MCF 10A (cell line): ENCODE measurements at regions not wholly inside any gene's neighbourhood (a gene's known extent, or its start where the extent isn't known, plus 50 kb on each side); places are given as distances from the start of the nearest gene placed in this dataset.

Experiments
- BruUV-seq: library from RNA; stranded (reverse); fragments of 400-500 nt; replicated peaks from 2 replicates; lab custom pipeline; 2021; lab: Mats Ljungman, UMichigan
- CTCF ChIA-PET: fragments of 300-600 bp; sonication (Branson Sonifier 250); formaldehyde crosslinking; extraction: SDS; loops from one replicate; lab custom pipeline; 2021; ENCODE audit warnings: antibody characterized with exemption, inconsistent platforms; lab: Yijun Ruan, JAX
- POLR2A ChIA-PET: fragments of 300-600, 350-650 bp; sonication (Branson Sonifier 250); formaldehyde crosslinking; extraction: SDS; loops from one replicate; lab custom pipeline; 2020; ENCODE audit warnings: antibody characterized with exemption, inconsistent platforms; lab: Yijun Ruan, JAX
- DNase-seq: peaks from one replicate; pipeline ENCODE4 v3.0.0-alpha.2; 2018; ENCODE audit not compliant: unreplicated experiment
- H3K27ac Mint-ChIP-seq: one replicate; pipeline ENCODE4 v1.8.0; 2022; ENCODE audit warnings: mild to moderate bottlenecking, low read depth, mixed read lengths; ENCODE audit not compliant: unreplicated experiment
- H3K27me3 Mint-ChIP-seq: one replicate; pipeline ENCODE4 v1.8.0; 2022; ENCODE audit warnings: mixed read lengths; ENCODE audit not compliant: insufficient read depth, unreplicated experiment
- H3K36me3 Mint-ChIP-seq: one replicate; pipeline ENCODE4 v1.8.0; 2022; ENCODE audit warnings: mild to moderate bottlenecking, moderate library complexity, mixed read lengths; ENCODE audit not compliant: insufficient read depth, unreplicated experiment
- H3K4me1 Mint-ChIP-seq: one replicate; pipeline ENCODE4 v1.8.0; 2022; ENCODE audit warnings: mixed read lengths; ENCODE audit not compliant: insufficient read depth, unreplicated experiment
- H3K4me3 Mint-ChIP-seq: one replicate; pipeline ENCODE4 v1.8.0; 2022; ENCODE audit warnings: mild to moderate bottlenecking, moderate library complexity, mixed read lengths; ENCODE audit not compliant: unreplicated experiment
- H3K9me3 Mint-ChIP-seq: one replicate; pipeline ENCODE4 v1.8.0; 2022; ENCODE audit warnings: mixed read lengths; ENCODE audit not compliant: unreplicated experiment
- intact Hi-C: fragments of 100-400 bp; cut with micrococcal nuclease; formaldehyde crosslinking; loops from 2 replicates; pipeline ENCODE4 v1.14.1; 2022
- TF ChIP-seq, protein P1 (sequence below): fragments of 200-600 bp; IDR thresholded peaks from one replicate; pipeline ENCODE4 v1.8.0; 2022; ENCODE audit warnings: antibody characterized with exemption, mild to moderate bottlenecking; ENCODE audit not compliant: unreplicated experiment

DNA sequence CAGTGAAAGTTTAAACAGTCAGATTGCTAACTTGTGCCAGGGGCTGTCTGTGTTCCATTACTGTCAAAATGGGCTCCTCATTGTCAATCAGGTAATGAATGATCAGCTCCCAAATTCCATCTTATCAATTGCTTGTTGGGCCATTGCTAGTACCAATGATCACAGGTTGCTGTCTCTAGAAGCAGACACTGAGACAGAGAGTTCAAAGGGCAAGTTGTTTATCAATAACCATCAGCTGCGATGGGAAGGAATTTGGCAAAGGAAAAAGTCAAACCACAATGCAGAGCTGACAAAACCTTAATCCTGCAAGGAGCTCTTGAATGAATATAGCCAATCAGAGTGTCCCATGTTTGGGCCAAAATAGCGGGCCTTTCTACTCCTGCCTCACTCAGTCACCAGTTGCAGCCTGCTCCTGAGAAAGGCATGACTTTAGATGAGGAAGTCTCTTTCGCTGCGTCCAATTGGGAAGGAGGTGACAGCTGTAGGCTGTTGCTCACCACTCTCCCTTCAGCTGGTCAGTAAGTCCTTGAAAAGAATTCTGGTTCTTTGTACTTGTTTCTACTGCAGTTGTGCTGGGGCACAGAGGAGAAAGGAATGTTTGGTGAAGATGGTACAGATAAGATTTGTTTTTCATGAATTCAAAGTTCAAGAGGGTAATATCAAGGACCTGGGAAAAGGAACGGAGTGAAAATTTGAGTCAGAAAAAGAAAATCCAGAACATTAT, 179.2 kb upstream of the PDE3A start:
- CTCF ChIA-PET, result interaction anchor here (0.6 kb wide), 1 partner anchor 138 kb away, joined by 3 read pairs; no protein-coding TSS in a partner anchor
- Mint-ChIP-seq H3K9me3 (no peaks in the 10 kb centered on the region), H3K36me3 (no peaks in the 10 kb centered on the region), H3K27ac (no peak overlapping the region), H3K4me1 (no peaks in the 10 kb centered on the region), H3K4me3 (no peak overlapping the region), H3K27me3 (peaks cover 37% of the 10 kb centered on the region)
- intact Hi-C loops, result no loop called here
- no peak for DNase-seq
- no TSS peak for BruUV-seq
- TF ChIP-seq, protein P1, sequence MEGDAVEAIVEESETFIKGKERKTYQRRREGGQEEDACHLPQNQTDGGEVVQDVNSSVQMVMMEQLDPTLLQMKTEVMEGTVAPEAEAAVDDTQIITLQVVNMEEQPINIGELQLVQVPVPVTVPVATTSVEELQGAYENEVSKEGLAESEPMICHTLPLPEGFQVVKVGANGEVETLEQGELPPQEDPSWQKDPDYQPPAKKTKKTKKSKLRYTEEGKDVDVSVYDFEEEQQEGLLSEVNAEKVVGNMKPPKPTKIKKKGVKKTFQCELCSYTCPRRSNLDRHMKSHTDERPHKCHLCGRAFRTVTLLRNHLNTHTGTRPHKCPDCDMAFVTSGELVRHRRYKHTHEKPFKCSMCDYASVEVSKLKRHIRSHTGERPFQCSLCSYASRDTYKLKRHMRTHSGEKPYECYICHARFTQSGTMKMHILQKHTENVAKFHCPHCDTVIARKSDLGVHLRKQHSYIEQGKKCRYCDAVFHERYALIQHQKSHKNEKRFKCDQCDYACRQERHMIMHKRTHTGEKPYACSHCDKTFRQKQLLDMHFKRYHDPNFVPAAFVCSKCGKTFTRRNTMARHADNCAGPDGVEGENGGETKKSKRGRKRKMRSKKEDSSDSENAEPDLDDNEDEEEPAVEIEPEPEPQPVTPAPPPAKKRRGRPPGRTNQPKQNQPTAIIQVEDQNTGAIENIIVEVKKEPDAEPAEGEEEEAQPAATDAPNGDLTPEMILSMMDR, result no peak
- POLR2A ChIA-PET, result no interaction called here

DNA sequence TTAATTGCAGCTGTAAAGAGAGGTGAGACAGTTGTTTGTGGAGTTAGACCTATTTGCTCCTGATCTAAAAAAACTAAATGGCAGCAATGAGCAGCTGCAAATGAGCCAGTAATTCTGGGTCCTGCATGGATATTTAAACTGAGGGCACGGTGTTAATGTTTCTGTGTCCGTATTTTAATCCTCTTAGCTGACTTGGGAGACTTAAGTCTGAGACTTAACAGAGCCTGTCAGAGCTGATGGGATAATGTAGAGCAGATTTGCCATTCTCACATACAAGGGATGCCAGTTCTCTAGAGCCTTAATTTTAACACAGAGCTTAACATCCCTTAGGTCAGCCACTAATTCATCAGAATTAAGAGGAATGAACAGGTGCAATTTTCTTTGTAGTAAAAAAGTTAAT, 178.6 kb upstream of the PDE3A start:
- Mint-ChIP-seq H3K9me3 (no peaks in the 10 kb centered on the region), H3K4me3 (no peak overlapping the region), H3K36me3 (no peaks in the 10 kb centered on the region), H3K4me1 (no peaks in the 10 kb centered on the region), H3K27ac (no peak overlapping the region), H3K27me3 (peaks cover 39% of the 10 kb centered on the region)
- BruUV-seq, result no TSS peak
- TF ChIP-seq, protein P1, result no peak
- intact Hi-C loops, result no loop called here
- ChIA-PET POLR2A (no interaction called here), CTCF (interaction anchor here (0.6 kb wide), 1 partner anchor 139 kb away, joined by 3 read pairs; no protein-coding TSS in a partner anchor)
- DNase-seq, result no peak

DNA sequence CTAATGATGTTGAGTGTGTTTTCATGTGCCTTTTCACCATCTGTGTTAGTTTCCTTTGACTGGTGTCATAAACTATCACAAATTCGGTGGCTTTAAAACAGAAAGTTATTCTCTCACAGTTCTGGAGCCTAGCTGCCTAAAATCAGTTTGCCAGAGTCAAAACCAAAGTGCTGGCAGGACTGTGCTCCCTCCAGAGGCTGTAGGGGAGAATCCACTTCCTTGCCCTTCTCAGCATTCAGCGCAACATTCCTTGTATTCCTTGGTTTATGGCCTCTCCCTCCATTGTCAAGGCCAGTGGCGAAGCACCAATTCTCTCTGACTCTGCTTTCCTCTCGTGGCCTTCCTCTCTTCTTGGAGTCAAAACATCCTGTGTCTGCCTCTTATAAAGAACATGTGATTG, 174.2 kb upstream of the PDE3A start:
- TF ChIP-seq, protein P1, result no peak
- no peaks in the 10 kb centered on the region for H3K4me1 Mint-ChIP-seq
- no peaks in the 10 kb centered on the region for H3K9me3 Mint-ChIP-seq
- H3K27ac Mint-ChIP-seq, result no peak overlapping the region
- intact Hi-C loops, result no loop called here
- no peak overlapping the region for H3K4me3 Mint-ChIP-seq
- ChIA-PET POLR2A (no interaction called here), CTCF (interaction anchor here (0.7 kb wide), 1 partner anchor 269 kb away, joined by 3 read pairs; no protein-coding TSS in a partner anchor)
- peaks cover 30% of the 10 kb centered on the region for H3K27me3 Mint-ChIP-seq
- no TSS peak for BruUV-seq
- no peaks in the 10 kb centered on the region for H3K36me3 Mint-ChIP-seq
- DNase-seq, result peak; percentile 18

DNA sequence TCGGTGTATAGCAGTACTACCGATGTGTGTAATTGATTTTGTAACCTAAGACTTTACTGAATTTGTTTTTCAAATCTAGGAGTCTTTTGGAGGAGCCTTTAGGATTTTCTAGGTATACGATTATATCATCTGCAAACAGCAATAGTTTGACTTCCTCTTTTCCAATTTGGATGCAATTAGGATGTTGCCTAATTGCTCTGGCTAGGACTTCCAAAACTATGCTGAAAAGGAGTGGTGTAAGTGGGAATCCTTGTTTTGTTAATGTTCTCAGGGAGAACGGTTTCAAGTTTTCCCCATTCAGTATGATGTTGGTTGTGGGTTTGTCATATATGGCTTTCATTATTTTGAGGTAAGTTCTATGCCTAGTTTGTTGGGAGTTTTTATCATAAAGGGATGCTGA, 171.6 kb upstream of the PDE3A start:
- intact Hi-C loops, result no loop called here
- ChIA-PET CTCF (interaction anchor here (0.6 kb wide), 1 partner anchor 60 kb away, joined by 3 read pairs; no protein-coding TSS in a partner anchor), POLR2A (no interaction called here)
- Mint-ChIP-seq H3K36me3 (no peaks in the 10 kb centered on the region), H3K9me3 (no peaks in the 10 kb centered on the region), H3K4me1 (no peaks in the 10 kb centered on the region), H3K27ac (no peak overlapping the region), H3K27me3 (peaks cover 43% of the 10 kb centered on the region), H3K4me3 (no peak overlapping the region)
- DNase-seq, result no peak
- BruUV-seq, result no TSS peak
- TF ChIP-seq, protein P1, result no peak
